Mesenteric fat pad (tissue), 1 donor: ENCODE measurements at regions not wholly inside any gene's neighbourhood (a gene's known extent, or its start where the extent isn't known, plus 50 kb on each side); places are given as distances from the start of the nearest gene placed in this dataset.

Experiments used
- DNase-seq: peaks from one replicate; pipeline ENCODE4 v3.0.0-alpha.2; 2020; ENCODE audit warnings: low spot score
- donor health status: DM: yes; HTN: yes; CAD: no.

- DNase-seq: no peak
These were observed 243.9 kb downstream of the NR4A2 start for GRCh38 chr2:156088587-156088986.

DNA sequence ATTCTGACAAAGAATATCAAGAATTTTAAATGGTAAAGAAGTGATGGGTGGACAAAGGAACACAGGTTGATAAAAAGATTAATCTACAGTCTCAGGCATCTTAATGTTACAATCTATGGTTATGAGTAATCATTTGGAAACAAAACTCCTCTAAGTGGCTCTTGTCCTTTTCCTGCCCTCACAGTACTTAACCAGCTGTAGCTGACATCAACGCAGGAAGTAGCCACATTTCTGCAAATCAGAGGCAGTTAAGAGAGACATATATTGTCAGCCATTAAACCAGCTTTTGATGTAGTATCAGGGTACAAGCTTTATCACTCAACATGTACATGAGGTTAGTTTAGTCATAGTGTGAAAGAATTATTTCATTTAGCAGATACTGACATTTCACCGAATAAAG, 244.6 kb downstream of the NR4A2 start:
- DNase-seq: no peak

- no peak for DNase-seq
These were observed 248.6 kb downstream of the NR4A2 start for GRCh38 chr2:156083763-156084493.

- no peak for DNase-seq
These were observed 252.7 kb downstream of the NR4A2 start for GRCh38 chr2:156079845-156080244.

DNA sequence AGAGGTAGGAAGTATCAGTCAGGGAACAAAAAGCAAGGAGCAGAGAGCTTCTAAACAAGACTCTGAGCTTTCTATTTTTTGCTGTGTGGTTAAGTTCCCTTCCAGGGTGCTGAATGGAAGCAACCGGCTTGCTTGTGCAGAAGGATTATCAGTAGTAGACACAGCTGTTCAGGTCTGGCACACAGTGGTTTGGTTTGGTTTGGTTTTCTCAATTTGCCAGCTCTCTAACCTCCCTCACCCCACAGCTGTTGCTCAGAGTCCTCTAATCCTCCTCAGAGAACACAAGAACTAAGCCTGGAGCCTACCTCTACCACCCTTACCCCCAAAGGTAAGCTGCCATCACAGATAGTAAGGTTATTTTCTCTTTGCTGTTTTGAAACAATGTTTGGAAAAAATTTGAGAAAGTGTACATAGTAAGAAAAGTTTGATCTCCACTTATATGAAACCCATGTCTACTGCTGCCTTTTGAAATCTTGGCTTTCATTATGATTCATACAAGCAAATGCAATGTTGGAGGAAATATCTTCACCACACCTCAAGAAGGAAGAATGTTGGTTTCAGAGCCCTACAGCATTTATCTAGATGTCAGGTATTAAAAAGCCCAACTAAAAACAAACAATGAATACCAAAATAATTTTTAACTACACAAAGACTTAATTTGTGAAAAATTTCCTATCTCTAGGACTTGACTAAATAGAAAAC, 255.3 kb downstream of the NR4A2 start:
- no peak for DNase-seq

GRCh38 chr2:156065912-156066311, 266.6 kb downstream of the NR4A2 start:
- no peak for DNase-seq

- DNase-seq: no peak
These were observed 268.0 kb downstream of the NR4A2 start for GRCh38 chr2:156064540-156064939.

GRCh38 chr2:156057647-156058046, 274.9 kb downstream of the NR4A2 start:
- no peak for DNase-seq

DNA sequence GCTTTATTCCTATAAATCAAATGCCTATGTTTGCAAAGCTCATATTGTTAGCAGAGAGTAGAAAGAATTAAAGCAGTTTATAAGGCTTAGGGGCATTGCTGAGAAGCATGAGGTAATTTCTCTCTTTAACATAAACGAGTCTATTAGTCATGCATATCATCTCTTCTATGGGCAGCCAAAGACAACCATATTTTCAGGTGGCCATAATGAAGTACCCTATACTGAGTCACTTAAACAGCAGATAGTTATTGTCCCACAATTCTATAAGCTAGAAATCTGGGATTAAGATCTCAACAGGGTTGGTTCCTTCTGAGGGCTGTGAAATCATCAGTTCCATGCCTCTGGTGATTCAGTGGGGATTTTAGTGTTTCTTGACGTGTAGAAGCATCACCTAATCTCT, 277.5 kb downstream of the NR4A2 start:
- no peak for DNase-seq

DNA sequence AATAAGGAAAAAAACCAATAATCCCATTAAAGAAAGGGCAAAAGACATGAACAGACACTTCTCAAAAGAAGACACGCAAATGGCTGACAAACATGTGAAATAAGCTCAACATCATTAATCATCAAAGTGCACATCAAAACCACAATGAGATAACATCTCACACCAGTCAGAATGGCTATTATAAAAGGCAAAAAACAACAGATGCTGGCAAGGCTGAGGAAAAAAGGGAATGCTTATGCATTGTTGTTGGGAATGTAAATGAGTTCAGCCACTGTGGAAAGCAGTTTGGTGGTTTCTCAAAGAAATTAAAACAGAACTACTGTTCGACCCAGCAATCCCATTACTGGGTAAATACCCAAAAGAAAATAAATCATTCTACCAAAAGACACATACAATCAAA, 285.6 kb downstream of the NR4A2 start:
- no peak for DNase-seq

- no peak for DNase-seq
These were observed 289.6 kb downstream of the NR4A2 start for GRCh38 chr2:156042895-156043294.

- no peak for DNase-seq
These were observed 294.5 kb downstream of the NR4A2 start for GRCh38 chr2:156038021-156038420.

GRCh38 chr2:156037482-156037881, 295.0 kb downstream of the NR4A2 start:
- no peak for DNase-seq

DNA sequence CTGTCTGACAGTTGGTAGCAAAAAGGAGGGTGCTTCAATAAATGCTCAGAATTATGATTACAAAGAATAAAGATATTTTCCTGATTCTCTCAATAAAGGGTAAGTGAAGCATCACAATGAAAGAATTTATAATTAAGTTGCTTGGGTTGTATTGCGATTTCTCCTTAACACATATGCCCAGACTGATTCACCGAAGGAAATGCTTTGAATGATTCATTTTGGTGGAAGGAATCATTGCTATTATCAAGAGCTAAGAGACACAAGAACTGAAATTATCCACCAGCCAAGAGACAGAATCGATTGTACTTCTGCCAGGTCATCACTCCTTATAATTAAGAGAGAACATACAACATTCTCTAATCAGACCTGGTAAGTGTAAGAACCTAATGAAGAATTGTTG, 301.4 kb downstream of the NR4A2 start:
- no peak for DNase-seq

- DNase-seq: no peak
These were observed 309.2 kb downstream of the NR4A2 start for GRCh38 chr2:156023229-156023869.

DNA sequence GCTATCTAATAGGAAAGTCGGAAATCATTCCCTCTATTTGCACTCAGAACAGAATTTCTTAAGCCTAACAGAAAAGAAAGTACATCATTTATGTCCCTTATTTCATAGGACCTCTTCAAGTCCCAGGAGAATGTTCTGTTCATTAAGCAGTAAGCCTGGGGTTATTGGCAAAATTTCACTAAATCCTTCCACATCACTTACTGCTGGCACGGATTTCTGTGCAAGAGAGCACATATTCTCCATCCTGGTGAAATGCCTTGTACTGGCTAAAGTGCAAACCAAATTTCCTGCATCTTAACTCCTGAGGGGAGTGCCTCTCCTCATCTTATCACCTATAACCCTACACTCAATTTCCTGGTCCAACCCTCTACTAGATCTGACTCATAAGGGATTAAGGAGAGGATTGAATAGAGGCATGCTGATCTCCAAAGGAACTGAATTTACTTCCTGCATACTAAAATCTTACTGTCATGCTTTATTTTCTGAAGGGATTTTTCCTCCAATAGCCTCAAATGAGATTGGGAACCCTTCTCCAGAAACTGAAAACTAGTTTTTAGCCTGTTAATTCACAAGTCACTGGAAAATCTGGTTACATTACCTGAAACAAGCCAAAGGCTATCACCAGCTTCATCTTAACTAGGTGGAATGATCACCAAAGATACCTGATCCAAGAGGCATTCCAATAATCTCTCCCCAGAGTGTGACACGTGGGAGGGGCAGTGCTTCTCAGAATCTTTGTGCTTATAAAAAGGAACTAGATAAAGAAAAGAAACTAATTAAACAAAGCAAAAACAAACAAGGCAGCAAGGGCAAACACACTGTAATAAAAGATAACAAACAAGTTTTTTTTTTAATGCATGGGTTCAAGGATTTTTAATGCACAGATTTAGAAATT, 311.1 kb downstream of the NR4A2 start:
- no peak for DNase-seq

- DNase-seq: no peak
These were observed 313.2 kb downstream of the NR4A2 start for GRCh38 chr2:156019341-156019740.

GRCh38 chr2:156017341-156017885, 315.1 kb downstream of the NR4A2 start:
- no peak for DNase-seq

GRCh38 chr2:156009293-156009692, 323.2 kb downstream of the NR4A2 start:
- no peak for DNase-seq

- no peak for DNase-seq
These were observed 325.6 kb downstream of the NR4A2 start for GRCh38 chr2:156006721-156007618.
